ENCODE measurements at regions not wholly inside any gene's neighbourhood (a gene's known extent, or its start where the extent isn't known, plus 50 kb on each side); places are given as distances from the start of the nearest gene placed in this dataset.
"Not testable (repeated sequence)": the region's sequence is repeated elsewhere in the genome, so short reads cannot be mapped to it uniquely, and the experiment has no call there.

DNA sequence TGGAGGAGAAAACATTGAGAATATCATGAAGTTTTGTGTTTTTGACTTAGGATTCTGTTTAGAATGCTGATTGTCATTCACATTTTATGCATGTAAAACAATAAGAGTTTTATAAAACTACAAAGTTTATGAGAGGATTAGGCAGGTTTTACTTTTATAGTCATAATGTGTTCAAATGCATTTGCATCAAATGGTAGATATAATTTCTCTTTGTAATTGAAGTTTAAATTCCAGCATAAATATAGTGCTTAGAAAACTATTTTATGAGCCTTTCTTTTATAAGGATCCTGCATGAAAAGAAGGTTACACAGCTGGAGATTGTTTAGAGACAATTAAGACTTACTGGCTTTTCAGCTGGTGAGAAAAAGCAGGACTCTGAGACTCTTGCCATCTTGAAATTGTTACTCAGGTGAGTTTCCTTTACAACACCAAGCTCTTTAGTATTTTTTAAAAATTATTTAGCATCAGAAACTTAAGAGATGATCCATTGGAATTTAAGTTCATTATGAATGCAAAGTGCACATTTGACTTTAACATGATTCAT lies 157.1 kb upstream of the MAN1A1 start:
- DNase-seq, result no peak

DNA sequence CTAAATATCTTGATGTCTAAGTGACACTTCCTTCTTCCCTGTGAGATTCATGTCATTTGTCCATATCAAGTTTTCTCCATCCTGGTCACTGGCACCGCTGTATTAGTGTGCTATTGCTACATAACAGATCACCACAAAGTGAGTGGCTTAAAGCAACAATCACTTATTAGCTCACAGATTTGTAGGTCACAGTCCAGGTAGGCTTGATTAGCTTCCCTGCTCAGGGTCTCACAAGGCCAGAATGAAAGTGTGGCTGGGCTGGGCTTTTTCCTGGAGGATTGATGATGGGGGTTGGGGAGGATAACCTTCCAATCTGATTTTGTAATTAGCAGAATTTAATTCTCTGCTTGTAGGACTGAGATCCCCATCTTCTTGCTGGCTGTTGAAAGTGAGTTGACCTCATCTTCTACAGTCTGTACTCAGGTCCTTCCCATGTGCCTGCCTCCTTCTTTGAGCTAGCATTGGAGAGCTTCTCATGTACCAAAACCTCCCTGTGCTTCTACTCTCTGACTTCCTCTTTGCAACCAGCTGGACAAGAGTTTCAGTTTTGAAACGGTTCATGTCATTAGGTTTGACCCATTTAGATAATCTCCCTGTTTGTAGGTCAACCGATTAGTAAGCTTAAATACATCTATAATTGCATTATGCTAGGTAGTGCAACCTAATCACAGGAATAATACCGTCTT lies 152.4 kb upstream of the MAN1A1 start:
- DNase-seq, result no peak

DNA sequence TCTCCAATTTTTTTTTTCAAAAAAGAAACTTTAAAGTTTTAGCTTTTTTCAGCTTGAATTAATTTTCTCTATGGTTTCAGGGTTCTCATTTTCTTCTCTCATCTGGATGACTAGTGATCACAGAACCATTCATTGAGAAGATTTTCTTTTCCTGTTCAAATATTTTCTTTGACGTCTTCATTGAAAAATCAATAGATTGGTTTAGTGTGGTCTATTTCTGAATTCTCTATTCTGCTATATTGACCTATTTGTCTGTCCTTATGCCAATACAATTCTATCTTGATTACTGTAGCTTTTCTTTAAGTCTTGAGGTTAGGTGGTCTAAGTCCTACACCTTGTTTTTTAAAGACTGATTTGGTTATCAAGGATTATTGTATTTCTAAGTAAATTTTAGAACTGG lies 150.2 kb upstream of the MAN1A1 start:
- DNase-seq, result no peak

DNA sequence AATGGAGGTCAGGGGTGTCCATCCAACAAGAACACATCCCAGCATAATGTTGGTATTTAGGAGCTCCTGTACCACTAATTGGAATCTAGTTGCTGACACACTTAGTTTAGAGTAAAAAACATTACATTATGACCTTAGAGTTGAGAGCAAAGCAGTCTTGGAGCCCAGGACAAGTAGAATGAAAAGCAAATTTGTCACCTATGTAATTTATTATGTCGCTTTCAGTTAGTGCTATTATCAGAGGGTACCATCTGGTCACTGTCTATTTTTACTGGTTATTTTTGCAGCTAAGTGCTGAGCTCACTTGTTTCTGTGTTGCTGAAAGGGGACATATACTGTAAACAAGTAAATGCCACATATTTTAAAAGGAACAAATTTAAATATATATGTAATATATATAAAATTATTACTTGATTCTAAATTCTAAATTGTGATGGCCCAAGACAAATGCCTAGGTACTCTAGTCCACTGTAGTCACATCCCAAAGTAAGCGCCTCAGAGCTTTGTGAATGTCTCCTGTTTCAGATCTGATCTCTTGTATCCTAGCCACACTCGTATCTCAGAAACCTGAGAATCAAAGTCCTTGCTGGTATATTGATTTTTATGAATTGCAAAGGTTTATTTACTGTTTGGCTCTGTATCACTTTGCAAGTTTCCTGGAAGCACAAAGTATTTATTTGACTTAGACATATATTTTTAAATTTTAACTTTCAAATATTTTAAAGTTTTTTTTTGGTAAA lies 148.6 kb upstream of the MAN1A1 start:
- no peak for DNase-seq

DNA sequence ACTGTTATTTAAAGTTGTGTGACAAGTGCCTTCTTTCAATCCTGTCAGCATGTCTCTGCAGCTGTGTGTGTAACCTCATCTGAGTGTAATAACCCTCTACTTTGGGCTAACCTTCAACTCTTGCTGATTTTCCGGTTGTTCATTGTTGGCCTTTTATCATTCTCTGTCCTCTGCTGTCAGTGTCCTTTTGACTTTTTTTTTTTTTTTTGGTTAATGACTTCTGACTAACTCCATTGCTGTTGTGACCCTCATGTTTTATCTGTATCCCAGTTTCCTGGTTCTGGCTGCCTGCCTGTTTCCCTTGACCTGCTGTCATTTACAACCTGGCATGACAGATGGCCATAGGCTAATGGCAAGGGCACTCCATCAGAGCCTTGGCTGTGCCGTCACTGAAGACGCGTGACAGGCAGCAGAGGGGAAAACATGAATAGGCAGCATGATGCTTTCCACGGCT lies 145.7 kb upstream of the MAN1A1 start:
- DNase-seq, result no peak

DNA sequence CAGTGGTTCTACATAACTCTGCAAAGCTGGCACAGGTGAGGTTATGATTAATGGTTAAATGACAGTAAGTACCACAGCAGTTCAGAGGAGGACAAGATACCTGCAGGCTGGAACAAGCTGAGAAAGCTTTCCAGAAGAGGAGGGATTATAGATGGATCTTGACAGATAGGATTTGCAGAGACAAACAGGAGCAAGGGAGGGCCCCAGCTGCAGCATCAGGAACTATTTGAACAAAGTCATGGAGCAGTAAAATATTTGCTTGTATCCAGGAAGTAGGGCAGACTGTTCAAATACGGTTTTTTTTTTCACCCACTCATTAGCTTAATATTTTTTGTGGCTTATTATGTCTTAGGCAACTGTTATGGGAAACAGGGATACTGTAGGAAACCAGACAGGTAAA lies 144.4 kb upstream of the MAN1A1 start:
- DNase-seq, result no peak

DNA sequence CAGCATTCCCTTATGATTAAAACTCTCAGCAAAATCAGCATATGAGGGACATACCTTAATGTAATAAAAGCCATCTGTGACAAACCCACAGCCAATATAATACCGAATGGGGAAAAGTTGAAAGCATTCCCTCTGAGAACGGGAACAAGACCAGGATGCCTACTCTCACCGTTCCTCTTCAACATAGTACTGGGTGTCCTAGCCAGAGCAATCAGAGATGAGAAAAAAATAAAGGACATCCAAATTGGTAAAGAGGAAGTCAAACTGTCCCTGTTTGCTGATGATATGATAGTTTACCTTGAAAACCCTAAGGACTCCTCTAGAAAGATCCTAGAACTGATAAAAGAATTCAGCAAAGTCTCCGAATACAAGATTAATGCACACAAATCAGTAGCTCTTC lies 141.6 kb upstream of the MAN1A1 start:
- not testable (repeated sequence) for DNase-seq

DNA sequence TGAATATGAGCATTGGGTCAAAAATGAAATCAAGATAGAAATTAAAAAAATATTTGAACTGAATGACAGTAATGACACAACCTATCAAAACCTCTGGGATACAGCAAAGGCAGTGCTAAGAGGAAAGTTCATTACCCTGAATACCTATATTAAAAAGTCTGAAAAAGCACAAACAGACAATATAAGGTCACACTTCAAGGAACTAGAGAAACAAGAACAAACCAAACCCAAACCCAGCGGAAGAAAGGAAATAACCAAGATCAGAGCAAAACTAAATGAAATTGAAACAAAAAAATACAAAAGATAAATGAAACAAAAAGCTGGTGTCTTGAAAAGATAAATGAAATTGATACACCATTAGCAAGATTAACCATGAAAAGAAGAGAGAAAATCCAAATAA lies 140.5 kb upstream of the MAN1A1 start:
- DNase-seq, result not testable (repeated sequence)

DNA sequence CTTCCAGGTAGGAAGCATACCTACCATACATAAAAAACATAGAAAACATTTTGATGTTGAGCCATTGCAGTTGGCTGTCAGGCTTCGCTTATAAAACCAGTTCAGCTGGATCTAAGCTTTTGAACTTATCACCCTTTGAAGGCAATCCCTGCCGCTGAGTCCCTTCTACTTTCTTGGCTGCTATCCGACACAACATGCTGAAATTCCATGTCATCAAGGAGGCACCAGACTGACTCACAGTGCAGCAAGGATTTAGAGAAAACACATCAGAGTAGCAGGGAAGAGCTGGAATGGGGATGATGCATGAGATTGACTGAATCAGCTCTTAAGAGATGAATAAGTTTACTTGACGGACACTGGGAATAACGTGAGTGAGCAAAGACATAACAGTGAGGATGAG lies 135.0 kb upstream of the MAN1A1 start:
- DNase-seq, result no peak

DNA sequence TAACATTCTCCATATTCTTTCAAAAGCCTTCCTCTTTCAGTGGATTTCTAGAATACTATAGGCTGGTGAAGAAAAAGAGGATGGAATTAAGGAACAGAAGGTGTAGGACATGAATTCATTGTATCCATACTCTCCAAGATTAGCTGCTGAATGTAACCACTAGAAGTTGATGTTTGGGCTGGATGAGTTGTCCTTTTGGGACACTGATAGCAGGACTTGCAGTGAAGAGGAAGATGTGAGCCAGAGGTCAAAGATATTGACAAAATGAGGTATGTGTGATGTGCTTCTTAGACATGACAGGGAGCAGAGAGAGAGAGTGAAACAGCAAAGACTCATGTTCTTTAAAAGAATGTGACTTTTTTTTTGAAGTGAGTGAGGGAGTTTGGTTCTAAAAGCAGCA lies 134.3 kb upstream of the MAN1A1 start:
- no peak for DNase-seq

DNA sequence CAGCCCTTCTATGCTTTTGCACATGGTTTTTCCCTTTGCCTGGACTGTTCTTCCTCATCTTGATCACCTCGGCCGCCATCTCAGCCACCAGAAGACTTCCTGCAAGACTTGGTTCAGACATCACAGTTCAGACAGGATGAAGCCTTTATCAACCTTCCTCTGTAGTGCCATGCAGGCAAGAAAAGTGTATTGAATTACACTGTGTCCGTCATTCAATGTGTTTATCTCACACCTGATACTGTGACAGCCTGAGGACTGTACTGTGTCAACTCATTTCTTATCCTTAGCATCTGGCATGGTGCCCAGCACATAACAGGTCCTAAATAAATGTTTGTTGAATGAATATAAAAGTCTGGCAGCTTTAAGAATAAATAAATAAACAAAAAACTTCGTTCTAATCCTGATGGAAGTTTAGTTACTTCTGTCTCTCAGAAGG lies 133.3 kb upstream of the MAN1A1 start:
- no peak for DNase-seq

DNA sequence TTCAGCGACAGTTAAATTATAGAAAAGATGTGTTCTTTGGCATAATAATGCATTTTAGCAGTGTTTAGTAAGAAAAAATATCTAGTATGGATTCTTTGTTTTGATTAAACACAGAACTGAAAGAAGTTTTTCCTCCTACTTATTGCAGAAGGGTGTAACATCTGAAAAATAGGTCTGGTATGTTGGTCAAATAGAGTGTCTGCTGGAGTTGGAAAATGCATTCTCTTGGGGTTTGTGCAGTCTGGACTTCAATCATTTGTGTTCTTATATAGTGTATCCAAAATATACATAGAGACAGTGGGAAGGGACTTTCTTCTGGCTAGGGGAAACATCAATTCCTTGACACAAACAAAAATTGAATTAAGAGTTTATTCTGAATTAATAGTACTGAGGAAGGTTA lies 132.4 kb upstream of the MAN1A1 start:
- DNase-seq, result no peak

DNA sequence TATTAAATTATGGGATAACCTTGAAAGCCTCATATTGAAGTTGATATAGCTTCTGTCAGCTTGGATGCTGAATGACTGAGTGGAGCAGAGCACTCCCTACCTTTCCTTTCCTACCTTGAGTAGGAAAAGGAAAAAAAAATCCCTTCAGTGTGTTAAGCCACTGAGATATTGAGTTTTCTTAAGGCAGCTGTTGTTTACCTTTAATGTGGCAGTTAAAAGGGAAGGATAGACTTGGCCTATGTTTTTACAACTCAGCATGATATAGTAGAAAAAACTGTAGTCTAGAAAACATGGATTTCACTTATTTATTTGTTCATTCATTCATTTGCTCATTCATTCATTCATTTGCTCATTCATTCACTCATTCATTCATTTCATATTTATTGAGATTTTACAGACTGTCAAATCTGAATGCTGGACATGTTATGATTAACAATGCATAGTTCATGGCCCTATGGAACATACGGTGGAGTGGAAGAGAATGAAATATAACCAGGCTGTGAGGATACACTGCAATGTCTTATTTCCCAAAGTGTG lies 131.5 kb upstream of the MAN1A1 start:
- no peak for DNase-seq

DNA sequence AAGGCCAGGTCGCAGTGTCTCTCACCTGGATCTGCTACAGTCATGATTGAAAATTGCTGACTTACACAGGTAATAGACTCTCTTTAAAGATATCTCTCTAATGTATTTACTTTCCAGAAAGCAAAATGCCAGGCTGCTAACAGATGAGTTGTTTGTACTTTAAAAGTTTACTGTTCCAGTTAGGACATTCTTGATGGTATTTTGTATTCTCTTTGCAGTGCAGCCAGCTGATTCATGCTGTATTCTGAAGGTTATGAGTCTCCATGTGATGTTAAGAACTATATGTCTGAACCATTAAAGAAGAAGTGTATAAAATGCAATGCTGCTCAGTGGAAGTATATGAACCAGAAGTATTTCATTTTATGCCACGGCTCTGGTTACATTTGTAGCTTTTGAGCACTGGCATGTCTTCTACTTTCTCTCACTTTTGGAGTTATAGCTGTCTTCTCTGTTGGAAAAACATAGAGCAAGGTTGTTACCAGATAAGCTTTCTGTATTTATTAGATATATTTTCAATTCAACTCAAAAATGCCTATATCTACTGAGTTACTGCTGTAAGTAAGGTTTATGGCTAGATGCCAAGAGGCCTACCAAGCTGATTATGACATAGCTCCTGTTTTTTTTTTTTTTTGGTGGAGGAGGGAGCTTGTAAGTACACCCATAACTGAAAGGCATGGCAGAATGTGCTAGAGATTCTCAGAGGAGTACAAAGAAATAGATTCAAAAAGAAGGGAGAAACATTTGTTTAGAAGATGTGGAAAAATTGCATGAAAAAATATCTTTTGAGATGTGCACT lies 130.5 kb upstream of the MAN1A1 start:
- no peak for DNase-seq

DNA sequence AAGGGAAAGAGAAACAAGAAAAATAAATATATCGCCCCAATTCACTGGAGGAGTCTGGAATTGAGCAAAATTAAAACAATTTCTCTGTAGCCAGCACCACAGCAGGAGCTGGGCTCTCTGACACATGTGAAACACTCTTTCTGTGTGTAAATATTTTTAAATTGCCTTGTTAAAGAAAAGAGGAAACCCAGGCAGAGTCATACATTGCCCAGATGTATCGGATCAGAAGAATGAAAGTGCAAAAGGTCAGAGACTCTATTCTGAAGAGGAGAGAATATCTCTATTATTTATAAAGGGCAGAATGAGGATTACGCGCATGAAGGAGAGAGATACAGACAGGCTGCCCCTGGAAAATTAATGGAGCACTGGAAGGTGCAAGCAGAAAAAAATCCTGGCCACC lies 127.0 kb upstream of the MAN1A1 start:
- no peak for DNase-seq

DNA sequence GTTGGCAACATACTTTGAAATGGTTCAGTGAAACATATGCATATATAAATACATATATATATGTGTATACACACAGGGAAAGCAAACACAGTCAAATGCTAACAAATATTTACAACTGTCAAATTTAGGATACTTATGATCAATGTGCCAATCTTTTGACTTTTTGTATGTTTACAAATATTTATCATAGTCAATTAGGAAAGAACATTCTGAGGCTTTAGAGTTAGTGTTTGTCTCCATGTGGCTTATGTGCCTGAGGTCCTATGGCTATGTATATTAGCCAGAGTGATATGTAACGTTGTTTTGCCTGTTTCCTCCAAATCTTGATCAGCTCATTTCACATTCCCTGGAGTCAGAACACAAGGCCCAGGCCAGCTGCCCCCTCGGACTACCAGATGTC lies 126.5 kb upstream of the MAN1A1 start:
- no peak for DNase-seq

DNA sequence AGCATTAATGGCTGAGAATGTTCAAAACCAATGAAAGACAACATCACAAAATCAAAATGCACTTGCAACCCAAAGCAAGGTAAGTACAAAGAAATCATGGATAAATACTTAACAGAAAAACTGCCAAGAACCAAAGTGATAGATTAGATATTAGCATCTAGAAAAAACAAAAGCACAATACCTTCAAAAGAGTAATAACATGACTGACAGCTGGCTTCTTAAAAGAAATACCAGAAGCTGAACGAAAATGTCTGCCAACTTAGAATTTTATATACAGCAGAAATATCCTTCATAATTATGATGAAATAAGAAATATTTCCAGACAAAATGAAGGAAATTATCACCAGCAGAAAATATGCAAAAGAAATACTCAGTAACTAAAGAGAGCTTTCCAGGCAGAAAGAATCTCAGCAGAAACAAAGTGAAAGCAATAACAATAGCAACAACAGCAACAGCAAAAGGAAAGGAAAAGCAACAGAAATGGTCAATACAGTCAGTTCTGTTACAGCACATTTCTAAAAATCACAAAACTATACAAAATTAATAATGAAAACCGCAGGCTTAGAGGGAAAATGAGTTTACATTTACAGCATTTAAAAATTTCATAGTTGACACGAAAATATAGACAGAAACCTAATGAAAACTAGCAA lies 121.5 kb upstream of the MAN1A1 start:
- DNase-seq, result no peak

DNA sequence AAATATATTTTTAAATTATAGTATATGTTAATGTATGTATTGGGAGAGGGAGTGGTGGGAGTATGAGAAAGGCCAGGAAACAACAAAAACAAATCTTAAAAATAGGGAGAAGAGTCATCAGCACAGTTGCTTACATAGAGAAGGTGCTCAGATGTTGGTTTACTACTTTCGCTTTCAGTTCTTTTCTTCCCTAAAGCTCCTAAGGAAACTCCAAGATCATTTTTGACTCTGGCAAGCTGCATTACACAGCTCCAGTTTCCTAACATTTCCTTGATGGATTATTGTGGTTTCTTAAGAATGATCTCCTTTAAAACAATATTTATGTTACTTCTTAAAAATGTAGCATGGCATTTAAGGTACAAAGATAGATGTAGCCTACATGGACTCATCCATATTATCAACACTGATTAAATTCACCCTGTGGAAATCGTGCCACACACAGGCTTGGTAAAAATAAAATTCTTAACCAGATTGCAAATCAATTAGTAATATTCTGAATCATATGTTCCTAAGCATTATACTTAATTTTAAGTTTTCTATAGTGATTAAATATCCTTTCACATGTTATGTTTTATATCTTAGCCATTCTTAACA lies 118.0 kb upstream of the MAN1A1 start:
- DNase-seq, result no peak

DNA sequence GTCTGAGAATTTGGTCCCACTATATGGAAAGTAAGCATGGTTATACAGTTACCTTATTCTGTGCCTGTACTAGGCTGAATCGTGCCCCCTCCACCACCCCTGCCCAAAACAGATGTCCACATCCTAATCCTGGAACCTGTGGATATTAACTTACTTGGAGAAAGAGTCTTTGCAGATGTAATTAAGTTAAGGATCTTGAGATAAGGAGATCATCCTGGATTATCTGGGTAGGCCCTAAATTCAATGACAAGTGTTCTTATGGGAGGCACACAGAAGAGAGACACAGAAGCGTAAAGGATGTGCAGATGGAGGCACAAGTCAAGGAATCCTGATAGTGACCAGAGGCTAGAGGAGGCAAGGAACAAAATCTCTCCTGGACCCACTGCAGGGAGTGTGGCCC lies 116.7 kb upstream of the MAN1A1 start:
- DNase-seq, result no peak

DNA sequence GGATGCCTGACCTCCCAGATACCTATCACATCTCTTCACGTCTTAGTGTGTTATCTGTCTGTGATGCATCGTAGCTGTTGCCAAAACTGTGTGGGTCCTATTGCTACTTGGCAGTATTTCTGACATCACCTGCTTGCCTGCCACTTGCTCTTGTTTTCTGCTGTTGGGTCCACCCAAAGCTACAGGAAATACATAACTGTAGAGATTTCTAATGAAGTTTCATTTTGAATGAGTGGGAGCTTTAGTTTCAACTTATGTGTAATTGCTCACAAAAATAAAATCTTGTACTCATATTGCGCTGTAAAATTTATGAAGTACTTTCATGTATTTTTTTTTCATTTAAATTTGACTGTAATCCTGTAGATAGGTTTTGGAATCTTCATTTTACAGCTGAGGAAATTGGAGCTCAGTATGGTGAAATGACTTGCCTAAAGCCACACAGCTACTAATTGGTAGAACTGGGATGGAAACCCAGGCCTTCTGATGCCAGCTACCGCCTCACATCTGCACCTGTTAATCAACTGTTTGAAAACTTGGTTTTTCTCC lies 113.6 kb upstream of the MAN1A1 start:
- DNase-seq, result peak; percentile 1

DNA sequence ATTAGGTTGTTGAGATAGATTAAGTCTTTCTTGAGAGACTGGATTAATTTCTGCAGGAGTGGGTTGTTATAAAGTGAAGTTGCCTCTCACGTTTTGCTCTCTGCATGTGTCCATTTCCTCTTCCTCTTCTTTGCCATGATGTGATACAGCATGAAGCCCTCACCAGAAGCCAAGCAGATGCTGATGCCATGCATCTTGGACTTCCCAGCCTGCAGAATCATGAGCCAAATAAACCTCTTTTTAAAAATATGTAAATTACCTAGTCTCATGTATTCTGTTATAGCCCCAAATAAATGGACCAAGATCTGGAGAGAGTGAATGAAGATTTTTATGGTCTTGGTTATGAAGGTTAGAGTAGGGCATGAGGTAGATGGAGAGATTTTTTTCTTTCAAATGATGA lies 111.6 kb upstream of the MAN1A1 start:
- DNase-seq, result no peak
